H1 (cell line): ENCODE measurements at regions not wholly inside any gene's neighbourhood (a gene's known extent, or its start where the extent isn't known, plus 50 kb on each side); places are given as distances from the start of the nearest gene placed in this dataset.

Source experiments
- CTCF ChIA-PET: fragments of 300-600 bp; sonication (Branson Sonifier 250); formaldehyde crosslinking; loops from one replicate; lab custom pipeline; 2021; ENCODE audit not compliant: partially characterized antibody; lab: Charles Lee
- POLR2A ChIA-PET: fragments of 300-600 bp; sonication (Branson Sonifier 250); formaldehyde crosslinking; loops from one replicate; lab custom pipeline; 2021; ENCODE audit warnings: inconsistent platforms; ENCODE audit not compliant: partially characterized antibody; lab: Charles Lee
- DNase-seq, 2 experiments: peaks; one replicate each; pipeline versions ENCODE4 v3.0.0 to v3.0.0-alpha.2; 2010 to 2022; ENCODE audit warnings: low spot score in 2 of 2, low read depth in 1 of 2, mixed read lengths in 1 of 2
- FAIRE-seq: peaks from 2 replicates; lab custom pipeline; 2011; peaks lifted over from hg19 to GRCh38; lab: Jason Lieb, UNC
- H2AFZ ChIP-seq: 2 replicates; pipeline ENCODE4 v1.8.1; 2012; ENCODE audit warnings: low read length, inconsistent platforms
- H2AK5ac ChIP-seq: 2 replicates; pipeline ENCODE4 v1.6.1; 2013; ENCODE audit warnings: low read depth, low read length
- H2BK120ac ChIP-seq: replicated peaks from 2 replicates; pipeline ENCODE3; 2013; ENCODE audit warnings: low read depth, low read length, inconsistent platforms
- H2BK12ac ChIP-seq: 2 replicates; pipeline ENCODE4 v1.6.1; 2013; ENCODE audit warnings: low read depth, low read length
- H2BK15ac ChIP-seq: 2 replicates; pipeline ENCODE4 v1.6.1; 2013; ENCODE audit warnings: low read length
- H2BK20ac ChIP-seq: 2 replicates; pipeline ENCODE4 v1.6.1; 2013; ENCODE audit warnings: low read length
- H2BK5ac ChIP-seq: 2 replicates; pipeline ENCODE4 v1.6.1; 2013; ENCODE audit warnings: low read depth, low read length
- H3K14ac ChIP-seq: 2 replicates; pipeline ENCODE4 v1.6.1; 2013; ENCODE audit warnings: inconsistent platforms; ENCODE audit not compliant: insufficient read length
- H3K18ac ChIP-seq: 2 replicates; pipeline ENCODE4 v1.6.1; 2013; ENCODE audit warnings: low read length; ENCODE audit errors: extremely low read depth
- H3K23ac ChIP-seq: 2 replicates; pipeline ENCODE4 v1.6.1; 2013; ENCODE audit warnings: inconsistent platforms; ENCODE audit not compliant: insufficient read length
- H3K23me2 ChIP-seq: 2 replicates; pipeline ENCODE4 v1.6.1; 2013; ENCODE audit warnings: low read depth, low read length
- H3K27ac ChIP-seq: 2 replicates; pipeline ENCODE4 v1.6.1; 2011; ENCODE audit warnings: low read depth, low read length, inconsistent platforms
- H3K27me3 ChIP-seq, 4 experiments: replicated peaks in 1 of 4; 1 replicate in 1 of 4; 2 replicates in 3 of 4; pipeline versions ENCODE4 v1.6.1 to v1.8.1; 2011 to 2013; ENCODE audit warnings: low read length in 3 of 4, mild to moderate bottlenecking in 3 of 4, inconsistent platforms in 2 of 4, mixed read lengths in 2 of 4, moderate library complexity in 1 of 4; ENCODE audit not compliant: control insufficient read depth in 3 of 4, insufficient read depth in 3 of 4; ENCODE audit errors: extremely low read depth in 1 of 4
- H3K36me3 ChIP-seq, 4 experiments: 2 replicates each; pipeline versions ENCODE4 v1.6.1 to v1.8.1; 2011 to 2013; ENCODE audit warnings: mild to moderate bottlenecking in 4 of 4, low read length in 3 of 4, moderate library complexity in 2 of 4, control low read depth in 1 of 4, inconsistent platforms in 1 of 4; ENCODE audit not compliant: insufficient read depth in 4 of 4, control insufficient read depth in 2 of 4
- H3K4ac ChIP-seq: replicated peaks from 2 replicates; pipeline ENCODE3; 2013; ENCODE audit warnings: low read length, low read depth, mixed read lengths, inconsistent platforms; ENCODE audit not compliant: insufficient read length
- H3K4me1 ChIP-seq, 4 experiments: replicated peaks in 1 of 4; 1 replicate in 1 of 4; 2 replicates in 3 of 4; pipeline versions ENCODE4 v1.6.1 to v1.8.1; 2011 to 2013; ENCODE audit warnings: low read length in 3 of 4, inconsistent platforms in 2 of 4, mixed read lengths in 1 of 4; ENCODE audit not compliant: insufficient read depth in 4 of 4, control insufficient read depth in 3 of 4
- H3K4me2 ChIP-seq, 2 experiments: 2 replicates each; pipeline versions ENCODE4 v1.6.1 to v1.8.1; 2011 to 2013; ENCODE audit warnings: low read depth in 2 of 2, low read length in 2 of 2, control low read depth in 1 of 2, inconsistent platforms in 1 of 2, mild to moderate bottlenecking in 1 of 2; ENCODE audit not compliant: insufficient read depth in 1 of 2
- H3K4me3 ChIP-seq, 4 experiments: fragments of 200-600, 300-600 bp in 1 of 4; sonication (generic), shearing (Covaris generic), sonication (Bioruptor Twin) in 1 of 4; 2 replicates each; pipeline versions ENCODE4 v1.5.1 to v1.8.1; 2011 to 2016; ENCODE audit warnings: low read length in 4 of 4, low read depth in 3 of 4, control low read depth in 2 of 4, inconsistent platforms in 2 of 4, mild to moderate bottlenecking in 2 of 4, mixed read lengths in 1 of 4, moderate library complexity in 1 of 4; ENCODE audit not compliant: insufficient read depth in 2 of 4; ENCODE audit errors: extremely low read depth in 1 of 4
- H3K56ac ChIP-seq: replicated peaks from 2 replicates; pipeline ENCODE3; 2013; ENCODE audit warnings: low read depth, mild to moderate bottlenecking, mixed read lengths, low read length, inconsistent platforms; ENCODE audit not compliant: insufficient read length
- H3K79me1 ChIP-seq: 2 replicates; pipeline ENCODE4 v1.6.1; 2013; ENCODE audit warnings: low read depth, low read length, control low read depth
- H3K79me2 ChIP-seq, 2 experiments: 2 replicates each; pipeline versions ENCODE4 v1.6.1 to v1.8.1; 2012 to 2013; ENCODE audit warnings: low read length in 2 of 2, mild to moderate bottlenecking in 2 of 2, inconsistent platforms in 1 of 2; ENCODE audit not compliant: insufficient read depth in 2 of 2, control insufficient read depth in 1 of 2
- H3K9ac ChIP-seq, 4 experiments: replicated peaks in 1 of 4; 1 replicate in 1 of 4; 2 replicates in 3 of 4; pipeline versions ENCODE4 v1.6.1 to v1.8.1; 2011 to 2013; ENCODE audit warnings: low read depth in 3 of 4, low read length in 3 of 4, control low read depth in 2 of 4, mild to moderate bottlenecking in 2 of 4, moderate library complexity in 2 of 4, inconsistent platforms in 1 of 4; ENCODE audit errors: extremely low read depth in 1 of 4
- H3K9me3 ChIP-seq, 2 experiments: 2 replicates each; pipeline versions ENCODE4 v1.6.1 to v1.8.1; 2012 to 2013; ENCODE audit warnings: mild to moderate bottlenecking in 2 of 2, moderate library complexity in 2 of 2, control low read depth in 1 of 2, inconsistent platforms in 1 of 2, low read depth in 1 of 2, low read length in 1 of 2, mixed read lengths in 1 of 2; ENCODE audit not compliant: insufficient read depth in 2 of 2
- H4K20me1 ChIP-seq, 2 experiments: replicated peaks in 1 of 2; 2 replicates each; pipeline versions ENCODE3 to v1.8.1; 2011 to 2013; ENCODE audit warnings: inconsistent platforms in 2 of 2, low read length in 2 of 2, mild to moderate bottlenecking in 1 of 2; ENCODE audit not compliant: insufficient read depth in 2 of 2, control insufficient read depth in 1 of 2
- H4K5ac ChIP-seq: 2 replicates; pipeline ENCODE4 v1.6.1; 2013; ENCODE audit warnings: low read length, low read depth, mixed read lengths, inconsistent platforms; ENCODE audit not compliant: insufficient read length
- H4K8ac ChIP-seq: 2 replicates; pipeline ENCODE4 v1.8.0; 2013; ENCODE audit warnings: mild to moderate bottlenecking, moderate library complexity, low read length, inconsistent platforms; ENCODE audit not compliant: insufficient read depth; ENCODE audit errors: extremely low read depth
- H4K91ac ChIP-seq: replicated peaks from 2 replicates; pipeline ENCODE3; 2013; ENCODE audit warnings: low read length, mixed read lengths, inconsistent platforms; ENCODE audit not compliant: insufficient read length
- ATF2 ChIP-seq: IDR thresholded peaks from 2 replicates; pipeline ENCODE4 v1.6.1; 2012; ENCODE audit warnings: low read length, inconsistent platforms
- CEBPB ChIP-seq: IDR thresholded peaks from 2 replicates; pipeline ENCODE4 v1.6.1; 2012; ENCODE audit warnings: low read depth, low read length
- CTCF ChIP-seq, 3 experiments: IDR thresholded peaks; 1 replicate in 2 of 3; 2 replicates in 1 of 3; pipeline versions ENCODE4 v1.5.1 to v1.6.1; 2011; ENCODE audit warnings: low read length in 3 of 3, mild to moderate bottlenecking in 3 of 3, inconsistent platforms in 2 of 3, low read depth in 1 of 3, moderate library complexity in 1 of 3; ENCODE audit not compliant: insufficient read depth in 1 of 3; ENCODE audit errors: control extremely low read depth in 1 of 3
- GTF2F1 ChIP-seq: IDR thresholded peaks from 2 replicates; pipeline ENCODE4 v1.6.1; 2012; ENCODE audit warnings: low read depth, low read length, improper control_type of control experiment, borderline replicate concordance
- HDAC2 ChIP-seq, 2 experiments: fragments of 300-600 bp in 1 of 2; sonication (generic) in 1 of 2; IDR thresholded peaks; 2 replicates each; pipeline ENCODE4 v1.6.1; 2011 to 2012; ENCODE audit warnings: low read depth in 2 of 2, low read length in 2 of 2, mild to moderate bottlenecking in 2 of 2, moderate library complexity in 2 of 2, borderline replicate concordance in 1 of 2, inconsistent platforms in 1 of 2
- JUND ChIP-seq: IDR thresholded peaks from 2 replicates; pipeline ENCODE4 v1.6.1; 2011; ENCODE audit warnings: mild to moderate bottlenecking, improper control_type of control experiment, low read length
- RBBP5 ChIP-seq: IDR thresholded peaks from 2 replicates; pipeline ENCODE4 v1.7.1; 2012; ENCODE audit warnings: low read depth, mild to moderate bottlenecking, inconsistent platforms, low read length, moderate library complexity, borderline replicate concordance
- SIRT6 ChIP-seq: IDR thresholded peaks from one replicate; pipeline ENCODE4 v1.7.1; 2012; ENCODE audit warnings: low read length, inconsistent platforms
- WGBS, 2 experiments: shearing (Covaris generic) in 1 of 2; methylation state at CpG; one replicate each; pipeline versions ENCODE4 v1.1.6 to v1.1.7; 2013 to 2015; ENCODE audit warnings: low lambda C conversion rate in 2 of 2, mixed read lengths in 2 of 2, inconsistent platforms in 1 of 2, low coverage in 1 of 2, missing lambda C conversion rate in 1 of 2; ENCODE audit not compliant: insufficient replicate concordance in 2 of 2, insufficient coverage in 1 of 2, insufficient read length in 1 of 2; ENCODE audit errors: extremely low coverage in 1 of 2, missing lambda C conversion rate in 1 of 2; 5-methylcytosine and 5-hydroxymethylcytosine counted together

- Histone ChIP-seq H4K20me1 (no peaks in the 10 kb centered on the region), H3K4me1 (peaks cover 0 to 9% (median 2%) of the 10 kb centered on the region in 4 experiments; a peak in 3 of 7 replicates), H4K8ac (peak overlapping the region; percentile 88; the same call in 1 of the 2 replicates), H3K36me3 (no peaks in the 10 kb centered on the region), H2BK120ac (no peak overlapping the region), H2BK5ac (no peak overlapping the region), H2BK15ac (no peak overlapping the region), H3K23ac (no peak overlapping the region), H2AK5ac (no peak overlapping the region), H2AFZ (peak overlapping the region; percentile 87), H3K4me3 (no peak overlapping the region), H3K79me1 (no peaks in the 10 kb centered on the region), H3K4me2 (no peak overlapping the region; a peak in 1 of 4 replicates), H4K91ac (no peak overlapping the region), H2BK12ac (0 out of 2 replicates have a peak overlapping the region, but pooled peaks have one; percentile 92), H3K18ac (peak overlapping the region; percentile 53; the same call in 1 of the 2 replicates), H3K14ac (no peak overlapping the region), H3K4ac (no peak overlapping the region), H3K9me3 (peaks cover 0 to 6% of the 10 kb centered on the region in 2 experiments; a peak in 1 of 4 replicates), H3K23me2 (no peaks in the 10 kb centered on the region), H3K79me2 (no peaks in the 10 kb centered on the region), H2BK20ac (peak overlapping the region; percentile 32; the same call in 1 of the 2 replicates), H3K27ac (no peak overlapping the region), H3K9ac (no peak overlapping the region), H4K5ac (no peak overlapping the region), H3K27me3 (peaks cover 0 to 5% (median 1%) of the 10 kb centered on the region in 4 experiments; a peak in 2 of 7 replicates), H3K56ac (no peak overlapping the region)
- WGBS, 2 experiments = 33% methylated on average over 23 of the region's 25 CpGs; no CpG with 5 or more reads in 1 of the 2 experiments
- DNase-seq (peak; percentile 46 to 94), FAIRE-seq (no peak)
- POLR2A ChIA-PET = interaction anchor here (1.2 kb wide), 1 partner anchor 53 kb away, joined by 3 read pairs; no protein-coding TSS in a partner anchor
- CTCF ChIA-PET = interaction anchor here (0.7 to 10.8 kb wide), 28 partner anchors 8 to 403 kb away, joined by 3 to 141 read pairs (median 5); partner anchors contain the start of gene ATP12A
- TF ChIP-seq CTCF (IDR thresholded peaks at IDR 0.05; ENCODE audit: control extremely low read depth in 1 of 3, insufficient read depth in 1 of 3, low read depth in 1 of 3, low read length in 3 of 3) = peak; percentile 97 to 99 (median 98)
- TF ChIP-seq GTF2F1 = no peak
- no peak for TF ChIP-seq JUND
- TF ChIP-seq RBBP5 = no peak
- TF ChIP-seq HDAC2 (IDR thresholded peaks at IDR 0.05; ENCODE audit: borderline replicate concordance in 1 of 2, low read depth in 2 of 2, low read length in 2 of 2) = no peak
- no peak for TF ChIP-seq SIRT6
- no peak for TF ChIP-seq CEBPB
- TF ChIP-seq ATF2 = no peak
Measured at GRCh38 chr13:24627090-24627714, 53.0 kb upstream of the ATP12A start.
